GM19035 (cell line): ENCODE measurements at regions not wholly inside any gene's neighbourhood (a gene's known extent, or its start where the extent isn't known, plus 50 kb on each side); places are given as distances from the start of the nearest gene placed in this dataset.
"Not testable (repeated sequence)": the region's sequence is repeated elsewhere in the genome, so short reads cannot be mapped to it uniquely, and the experiment has no call there.

Source experiments
- ATAC-seq: cut with Tn5 transposase; IDR thresholded peaks from one replicate; pipeline ENCODE4 v1.9.1; 2021; ENCODE audit not compliant: unreplicated experiment

- ATAC-seq: no peak
Measured at GRCh38 chr1:228939001-228939691, 203.9 kb downstream of the RHOU start.

GRCh38 chr1:228939881-228940392 is 204.7 kb downstream of the RHOU start:
- no peak for ATAC-seq

GRCh38 chr1:228940526-228940925 is 205.2 kb downstream of the RHOU start:
- ATAC-seq: no peak

- ATAC-seq: no peak
Measured at GRCh38 chr1:228940926-228941325, 205.6 kb downstream of the RHOU start.

- no peak for ATAC-seq
Measured at GRCh38 chr1:228941666-228942065, 206.4 kb downstream of the RHOU start.

- no peak for ATAC-seq
Measured at GRCh38 chr1:228943436-228943835, 208.2 kb downstream of the RHOU start.

- no peak for ATAC-seq
Measured at GRCh38 chr1:228944296-228944695, 209.0 kb downstream of the RHOU start.

GRCh38 chr1:228944935-228945371 is 209.7 kb downstream of the RHOU start:
- no peak for ATAC-seq

- ATAC-seq: no peak
Measured at GRCh38 chr1:228945885-228946284, 210.6 kb downstream of the RHOU start.

- ATAC-seq: not testable (repeated sequence)
Measured at GRCh38 chr1:228949617-228950016, 214.3 kb downstream of the RHOU start.

- ATAC-seq: no peak
Measured at GRCh38 chr1:228953207-228953606, 217.9 kb downstream of the RHOU start.

- not testable (repeated sequence) for ATAC-seq
Measured at GRCh38 chr1:228953808-228954207, 218.5 kb downstream of the RHOU start.

- ATAC-seq: no peak
Measured at GRCh38 chr1:228955691-228956090, 220.4 kb downstream of the RHOU start.

- ATAC-seq: no peak
Measured at GRCh38 chr1:228956864-228957263, 221.6 kb downstream of the RHOU start.

- ATAC-seq: no peak
Measured at GRCh38 chr1:228957535-228957934, 222.3 kb downstream of the RHOU start.

GRCh38 chr1:228958121-228958520 is 222.8 kb downstream of the RHOU start:
- no peak for ATAC-seq

GRCh38 chr1:228958741-228959140 is 223.5 kb downstream of the RHOU start:
- no peak for ATAC-seq

- ATAC-seq: no peak
Measured at GRCh38 chr1:228960705-228961104, 225.4 kb downstream of the RHOU start.

GRCh38 chr1:228961511-228961910 is 226.2 kb downstream of the RHOU start:
- ATAC-seq: no peak

- ATAC-seq: no peak
Measured at GRCh38 chr1:228963795-228964177, 228.5 kb downstream of the RHOU start.

- no peak for ATAC-seq
Measured at GRCh38 chr1:228964178-228965089, 229.2 kb downstream of the RHOU start.
